ENCODE measurements at regions not wholly inside any gene's neighbourhood (a gene's known extent, or its start where the extent isn't known, plus 50 kb on each side); places are given as distances from the start of the nearest gene placed in this dataset.
A peak's percentile ranks its signal among the peaks of the same experiment; 100 is the strongest.

GRCh38 chr5:167713896-167714295 lies 577.5 kb upstream of the WWC1 start:
- DNase-seq (ENCODE audit: low read depth): no peak

- DNase-seq (ENCODE audit: low read depth): no peak
Observed at GRCh38 chr5:167716126-167716775, 575.2 kb upstream of the WWC1 start.

GRCh38 chr5:167720259-167720658 lies 571.2 kb upstream of the WWC1 start:
- peak; percentile 43 for DNase-seq (ENCODE audit: low read depth)

- DNase-seq (ENCODE audit: low read depth): no peak
Observed at GRCh38 chr5:167720676-167721260, 570.7 kb upstream of the WWC1 start.

GRCh38 chr5:167721926-167722440 lies 569.5 kb upstream of the WWC1 start:
- DNase-seq (ENCODE audit: low read depth): no peak

- DNase-seq (ENCODE audit: low read depth): peak; percentile 84
Observed at GRCh38 chr5:167723254-167723871, 568.1 kb upstream of the WWC1 start.

GRCh38 chr5:167725264-167725663 lies 566.2 kb upstream of the WWC1 start:
- no peak for DNase-seq (ENCODE audit: low read depth)

- no peak for DNase-seq (ENCODE audit: low read depth)
Observed at GRCh38 chr5:167725741-167726140, 565.7 kb upstream of the WWC1 start.

GRCh38 chr5:167726642-167727041 lies 564.8 kb upstream of the WWC1 start:
- DNase-seq (ENCODE audit: low read depth): no peak

- peak; percentile 93 for DNase-seq (ENCODE audit: low read depth)
Observed at GRCh38 chr5:167730121-167730520, 561.3 kb upstream of the WWC1 start.

GRCh38 chr5:167730656-167731055 lies 560.8 kb upstream of the WWC1 start:
- no peak for DNase-seq (ENCODE audit: low read depth)

- DNase-seq (ENCODE audit: low read depth): no peak
Observed at GRCh38 chr5:167731951-167732350, 559.5 kb upstream of the WWC1 start.

GRCh38 chr5:167732499-167732898 lies 558.9 kb upstream of the WWC1 start:
- DNase-seq (ENCODE audit: low read depth): no peak

- no peak for DNase-seq (ENCODE audit: low read depth)
Observed at GRCh38 chr5:167736992-167737391, 554.5 kb upstream of the WWC1 start.

- peak; percentile 67 for DNase-seq (ENCODE audit: low read depth)
Observed at GRCh38 chr5:167743695-167744464, 547.6 kb upstream of the WWC1 start.

GRCh38 chr5:167745868-167746267 lies 545.6 kb upstream of the WWC1 start:
- DNase-seq (ENCODE audit: low read depth): no peak

GRCh38 chr5:167750586-167750985 lies 540.9 kb upstream of the WWC1 start:
- no peak for DNase-seq (ENCODE audit: low read depth)

GRCh38 chr5:167752936-167753335 lies 538.5 kb upstream of the WWC1 start:
- DNase-seq (ENCODE audit: low read depth): no peak

GRCh38 chr5:167753725-167754490 lies 537.5 kb upstream of the WWC1 start:
- DNase-seq (ENCODE audit: low read depth): no peak

- peak; percentile 56 for DNase-seq (ENCODE audit: low read depth)
Observed at GRCh38 chr5:167754501-167755021, 536.9 kb upstream of the WWC1 start.

GRCh38 chr5:167755420-167755819 lies 536.0 kb upstream of the WWC1 start:
- peak; percentile 26 for DNase-seq (ENCODE audit: low read depth)

Measured in LHCN-M2 (cell line).